SK-N-SH treated with all-trans-retinoic acid at 6 μM for 48 hours (cell line): ENCODE measurements at regions not wholly inside any gene's neighbourhood (a gene's known extent, or its start where the extent isn't known, plus 50 kb on each side); places are given as distances from the start of the nearest gene placed in this dataset.

Experiments used
- ISL1 ChIP-seq: fragments of 250-450 bp; sonication (Bioruptor Pico); IDR thresholded peaks from 2 replicates; pipeline ENCODE4 v2.1.2; 2022; ENCODE audit warnings: mild to moderate bottlenecking, moderate library complexity
- OSR1 ChIP-seq: fragments of 250-450 bp; sonication (Bioruptor Pico); IDR thresholded peaks from 2 replicates; pipeline ENCODE4 v1.8.0; 2022; ENCODE audit warnings: moderate library complexity, mild to moderate bottlenecking, inconsistent platforms
- ZFP30 ChIP-seq: fragments of 450-650 bp; formaldehyde crosslinking; IDR thresholded peaks from 2 replicates; pipeline ENCODE4 v1.5.0; 2022; ENCODE audit warnings: mild to moderate bottlenecking, moderate library complexity

GRCh38 chr2:8146132-8147005 lies 535.5 kb upstream of the ID2 start:
- TF ChIP-seq ZFP30 (CRISPR knock-in tag), result no peak
- no peak for TF ChIP-seq OSR1 (CRISPR knock-in tag)
- TF ChIP-seq ISL1 (CRISPR knock-in tag), result no peak
